ENCODE measurements at regions not wholly inside any gene's neighbourhood (a gene's known extent, or its start where the extent isn't known, plus 50 kb on each side); places are given as distances from the start of the nearest gene placed in this dataset.

GRCh38 chr4:13089659-13089998 lies 394.5 kb downstream of the RAB28 start (continued):
- TF ChIP-seq JUN (IDR thresholded peaks at IDR 0.05; ENCODE audit: low read depth, low read length), result no peak
- TF ChIP-seq SRF (IDR thresholded peaks at IDR 0.05; ENCODE audit: low read depth, low read length), result no peak
- TF ChIP-seq GTF2F1 (IDR thresholded peaks at IDR 0.05; ENCODE audit: borderline replicate concordance, low read depth, low read length), result no peak
- no peak for TF ChIP-seq CHD2 (IDR thresholded peaks at IDR 0.05; ENCODE audit: low read length)
- TF ChIP-seq JUND (IDR thresholded peaks at IDR 0.05; ENCODE audit: low read length), result no peak
- TF ChIP-seq CBX5 (IDR thresholded peaks at IDR 0.05; ENCODE audit: low read depth, low read length), result no peak
- no peak for TF ChIP-seq TAF7 (optimal IDR thresholded peaks at IDR 0.05; ENCODE audit: borderline replicate concordance, low read depth, low read length)
- TF ChIP-seq NRF1 (IDR thresholded peaks at IDR 0.05; ENCODE audit: low read depth, low read length), result no peak
